T-helper 2 cell treated with Interferon-gamma antibody and Interleukin-4, amounts not matched to agents 5 μg/mL and 100 μg/mL, for 36 hours (primary cell): ENCODE measurements at regions not wholly inside any gene's neighbourhood (a gene's known extent, or its start where the extent isn't known, plus 50 kb on each side); places are given as distances from the start of the nearest gene placed in this dataset.

Source experiments
- DNase-seq: peaks from one replicate; pipeline ENCODE4 v3.0.0; 2021; ENCODE audit warnings: low spot score
- H3K27ac Mint-ChIP-seq: one replicate; pipeline ENCODE4 v1.8.0; 2021; ENCODE audit warnings: mild to moderate bottlenecking, mixed read lengths
- H3K27me3 Mint-ChIP-seq: one replicate; pipeline ENCODE4 v1.8.0; 2021; ENCODE audit warnings: low read depth, mixed read lengths
- H3K36me3 Mint-ChIP-seq: one replicate; pipeline ENCODE4 v1.8.0; 2021; ENCODE audit warnings: low read depth, mixed read lengths
- H3K4me1 Mint-ChIP-seq: one replicate; pipeline ENCODE4 v1.8.0; 2021; ENCODE audit warnings: low read depth, mixed read lengths
- H3K4me3 Mint-ChIP-seq: one replicate; pipeline ENCODE4 v1.8.0; 2022; ENCODE audit warnings: mild to moderate bottlenecking, moderate library complexity, mixed read lengths
- H3K9me3 Mint-ChIP-seq: one replicate; pipeline ENCODE4 v1.8.0; 2021; ENCODE audit warnings: mixed read lengths

DNA sequence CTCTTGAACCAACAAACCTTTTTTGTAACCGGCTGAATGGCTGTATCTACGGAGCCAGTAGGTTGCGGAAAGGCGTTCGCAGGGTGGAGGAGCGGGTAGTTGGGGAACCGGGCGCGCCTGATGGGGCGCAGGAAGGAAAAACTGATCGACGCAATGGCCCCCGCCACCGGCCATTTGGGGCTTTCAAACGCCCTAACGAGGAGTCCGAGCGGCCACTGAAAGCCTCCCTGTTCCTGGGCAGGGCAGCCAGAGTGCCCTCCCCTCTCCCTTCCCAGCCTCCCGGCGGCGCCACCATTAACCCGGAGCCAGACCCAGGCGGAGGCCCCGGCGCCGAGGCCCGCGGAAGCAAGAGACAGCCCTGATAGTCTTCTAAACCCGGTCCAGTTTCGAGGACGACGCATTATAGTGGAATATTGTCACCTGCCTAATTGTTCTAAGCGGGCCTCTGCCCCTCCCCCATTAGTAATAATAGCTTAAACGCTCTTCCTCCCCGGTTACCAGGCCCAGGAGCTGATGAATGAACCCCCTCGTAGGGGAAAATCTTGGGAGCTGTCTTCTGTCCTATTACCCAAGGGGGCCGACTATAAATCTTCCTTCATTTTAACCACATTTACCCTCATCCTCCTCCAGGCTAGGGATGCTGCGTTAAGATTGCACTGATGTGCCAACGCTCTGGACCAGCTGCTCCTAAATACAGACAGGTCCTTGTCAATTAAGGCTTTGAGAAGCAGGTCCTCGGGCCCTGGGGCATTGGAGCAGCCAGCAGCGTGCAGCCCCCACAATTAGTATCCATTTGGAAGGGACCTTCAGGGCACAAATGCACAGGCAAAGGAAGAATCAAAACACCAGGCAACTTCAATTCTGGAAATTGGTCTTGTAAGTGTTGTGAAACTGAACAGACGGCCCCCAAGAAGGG lies 61.6 kb upstream of the TMEM33 start:
- no peaks in the 10 kb centered on the region for H3K9me3 Mint-ChIP-seq
- H3K4me3 Mint-ChIP-seq = no peak overlapping the region
- peaks cover 93% of the 10 kb centered on the region for H3K27me3 Mint-ChIP-seq
- no peak overlapping the region for H3K27ac Mint-ChIP-seq
- DNase-seq = no peak
- peaks cover 2% of the 10 kb centered on the region for H3K36me3 Mint-ChIP-seq
- peaks cover 2% of the 10 kb centered on the region for H3K4me1 Mint-ChIP-seq

- no peak overlapping the region for H3K4me3 Mint-ChIP-seq
These were observed 65.2 kb upstream of the TMEM33 start for GRCh38 chr4:41870035-41870434.

GRCh38 chr4:41866799-41867677 lies 68.2 kb upstream of the TMEM33 start:
- H3K27ac Mint-ChIP-seq = no peak overlapping the region

More at GRCh38 chr4:41870035-41870434, 65.2 kb upstream of the TMEM33 start:
- H3K27me3 Mint-ChIP-seq = peaks cover 89% of the 10 kb centered on the region
- H3K4me1 Mint-ChIP-seq = peaks cover 2% of the 10 kb centered on the region
- DNase-seq = no peak
- peaks cover 2% of the 10 kb centered on the region for H3K36me3 Mint-ChIP-seq
- no peak overlapping the region for H3K27ac Mint-ChIP-seq
- no peaks in the 10 kb centered on the region for H3K9me3 Mint-ChIP-seq

DNA sequence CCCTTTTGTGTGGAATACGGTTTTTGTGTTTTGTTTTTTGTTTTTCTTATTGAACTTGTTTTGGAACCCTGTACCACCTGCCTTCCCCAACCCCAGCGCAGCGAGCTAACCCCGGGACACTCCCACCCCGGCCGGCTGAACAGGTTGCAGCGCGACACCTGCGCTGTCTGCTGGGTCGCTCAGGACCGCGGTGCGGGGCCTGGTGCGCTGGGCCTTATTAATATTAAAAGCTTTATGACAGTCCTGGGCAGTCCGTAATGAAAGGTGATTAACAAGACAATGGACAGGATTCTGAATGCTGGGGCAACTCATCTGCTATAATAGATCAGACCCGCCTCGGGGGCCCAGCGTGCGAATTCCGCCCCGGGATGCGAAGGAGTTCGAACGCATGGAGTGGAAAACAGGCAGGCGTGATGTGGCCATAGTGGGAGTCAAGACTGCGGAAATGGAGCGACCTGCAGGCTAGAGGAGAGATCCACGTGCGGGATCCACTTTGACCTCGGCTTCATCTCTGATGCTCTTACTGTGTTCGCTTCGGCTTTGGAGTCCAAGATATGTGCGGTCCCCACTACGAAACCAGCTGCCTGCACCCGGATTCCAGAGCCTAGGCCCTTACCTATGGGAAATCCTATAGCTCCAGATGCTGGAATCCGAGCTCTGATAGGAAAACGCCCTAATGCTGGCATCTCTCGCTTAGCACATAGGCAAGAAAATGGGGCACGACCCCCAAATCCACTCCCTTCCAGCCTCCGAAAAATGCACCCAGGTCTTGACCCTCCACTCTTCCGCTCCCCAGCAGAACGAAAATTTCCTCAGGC lies 69.0 kb upstream of the TMEM33 start:
- H3K4me3 Mint-ChIP-seq = no peak overlapping the region
- no peak overlapping the region for H3K27ac Mint-ChIP-seq

More at GRCh38 chr4:41866799-41867677, 68.2 kb upstream of the TMEM33 start:
- DNase-seq = no peak
- Mint-ChIP-seq H3K36me3 (peaks cover 2% of the 10 kb centered on the region), H3K4me3 (no peak overlapping the region), H3K27me3 (peaks cover 84% of the 10 kb centered on the region), H3K9me3 (no peaks in the 10 kb centered on the region), H3K4me1 (peaks cover 5% of the 10 kb centered on the region)

DNA sequence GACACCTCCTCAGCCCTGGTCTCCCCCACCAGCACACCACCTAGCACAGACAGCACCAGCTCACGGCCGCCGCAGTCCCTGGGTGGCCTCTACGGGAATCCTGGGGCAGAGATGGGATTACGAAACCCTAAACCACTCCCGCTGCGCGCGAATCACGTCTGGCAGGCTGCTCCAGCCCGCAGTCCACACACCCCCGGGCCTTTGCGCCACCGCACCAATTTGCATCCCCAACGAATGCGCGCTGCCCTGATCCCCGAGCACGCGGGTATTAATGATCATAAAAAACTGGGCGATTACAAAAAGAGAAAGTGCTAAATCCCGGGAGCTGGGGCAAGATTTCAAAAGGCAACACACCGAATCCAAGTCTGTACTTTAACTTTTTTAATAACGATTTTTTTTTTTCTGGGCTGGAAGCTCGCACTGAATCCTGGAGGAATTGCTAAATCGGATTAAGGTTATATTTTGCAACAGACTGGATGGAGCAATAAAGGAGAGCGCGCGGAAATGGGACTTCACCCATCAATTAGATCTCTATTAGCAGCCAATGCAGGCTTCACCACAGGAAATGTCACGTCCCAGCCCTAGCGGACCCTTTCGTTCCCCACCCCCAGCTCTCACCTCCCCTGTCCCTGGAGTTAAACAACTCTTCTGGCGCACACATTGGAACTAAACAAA lies 69.8 kb upstream of the TMEM33 start:
- Mint-ChIP-seq H3K36me3 (peaks cover 2% of the 10 kb centered on the region), H3K9me3 (no peaks in the 10 kb centered on the region), H3K27me3 (peaks cover 74% of the 10 kb centered on the region), H3K27ac (no peak overlapping the region), H3K4me3 (no peak overlapping the region), H3K4me1 (peaks cover 5% of the 10 kb centered on the region)
- DNase-seq = no peak

More for the DNA sequence above, 69.0 kb upstream of the TMEM33 start:
- peaks cover 2% of the 10 kb centered on the region for H3K36me3 Mint-ChIP-seq
- peaks cover 81% of the 10 kb centered on the region for H3K27me3 Mint-ChIP-seq
- peaks cover 5% of the 10 kb centered on the region for H3K4me1 Mint-ChIP-seq
- DNase-seq = no peak
- H3K9me3 Mint-ChIP-seq = no peaks in the 10 kb centered on the region

DNA sequence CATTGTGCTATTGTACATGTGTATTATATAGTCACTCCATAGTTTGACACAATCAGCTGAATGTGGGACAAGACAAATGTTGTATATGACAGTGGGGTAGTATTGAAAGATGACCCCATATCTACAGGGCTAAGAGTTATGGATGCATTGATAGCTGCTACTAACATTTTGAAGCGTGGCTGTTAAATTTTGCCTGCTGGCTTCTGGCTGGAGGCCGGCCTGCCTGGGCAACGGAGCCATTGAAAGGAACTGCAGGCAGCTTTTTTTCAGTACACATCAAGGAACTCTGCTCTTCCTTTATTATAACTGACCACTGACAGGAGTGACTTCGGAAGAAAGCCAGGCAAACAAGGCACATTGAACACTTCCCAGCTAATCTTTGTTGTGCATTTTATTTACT lies 76.1 kb upstream of the TMEM33 start:
- Mint-ChIP-seq H3K27me3 (peaks cover 52% of the 10 kb centered on the region), H3K27ac (no peak overlapping the region), H3K4me3 (no peak overlapping the region), H3K9me3 (no peaks in the 10 kb centered on the region), H3K4me1 (peaks cover 5% of the 10 kb centered on the region), H3K36me3 (no peaks in the 10 kb centered on the region)
- no peak for DNase-seq

GRCh38 chr4:41857226-41857641 lies 78.0 kb upstream of the TMEM33 start:
- Mint-ChIP-seq H3K36me3 (no peaks in the 10 kb centered on the region), H3K4me3 (no peak overlapping the region), H3K4me1 (no peaks in the 10 kb centered on the region), H3K27me3 (peaks cover 40% of the 10 kb centered on the region), H3K9me3 (no peaks in the 10 kb centered on the region), H3K27ac (no peak overlapping the region)
- DNase-seq = no peak

DNA sequence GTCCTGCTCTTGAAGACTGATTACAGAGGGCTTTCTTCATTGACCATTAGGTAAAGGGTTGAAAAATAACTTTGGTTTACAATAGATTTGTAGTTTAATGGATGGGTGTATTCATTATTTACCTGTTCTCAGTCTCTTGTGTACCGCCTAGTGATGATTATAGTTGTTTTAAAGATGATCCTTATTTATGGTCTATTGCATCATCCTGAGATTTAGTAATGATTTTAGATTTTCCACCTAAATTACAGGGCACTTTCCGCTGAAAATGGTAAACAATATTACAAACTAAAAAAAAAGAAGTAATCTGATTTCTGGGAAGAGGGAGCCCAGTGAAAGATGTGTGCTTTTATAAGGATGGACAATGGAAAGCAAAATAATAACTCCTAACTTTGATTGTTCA lies 78.4 kb upstream of the TMEM33 start:
- H3K9me3 Mint-ChIP-seq = no peaks in the 10 kb centered on the region
- no peak overlapping the region for H3K27ac Mint-ChIP-seq
- H3K4me1 Mint-ChIP-seq = no peaks in the 10 kb centered on the region
- H3K36me3 Mint-ChIP-seq = no peaks in the 10 kb centered on the region
- DNase-seq = no peak
- no peak overlapping the region for H3K4me3 Mint-ChIP-seq
- H3K27me3 Mint-ChIP-seq = peaks cover 37% of the 10 kb centered on the region

DNA sequence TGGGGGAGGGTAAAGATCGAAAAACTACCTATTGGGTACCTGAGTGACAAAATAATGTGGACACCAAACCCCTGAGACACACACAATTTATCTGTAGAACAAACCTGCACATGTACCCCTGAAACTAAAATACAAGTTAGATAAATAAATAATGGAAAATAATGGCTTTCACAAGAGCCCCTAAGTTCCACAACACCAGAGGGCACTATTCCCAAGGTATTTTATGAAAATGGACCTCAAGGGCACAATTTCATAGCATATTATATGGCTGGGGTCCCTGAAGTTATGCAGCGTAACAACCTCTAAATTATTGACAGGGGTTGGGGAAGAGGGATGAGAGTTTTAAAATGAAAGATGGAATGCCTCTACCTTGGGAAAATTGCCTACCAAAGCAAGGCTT lies 81.3 kb upstream of the TMEM33 start:
- Mint-ChIP-seq H3K4me3 (no peak overlapping the region), H3K36me3 (no peaks in the 10 kb centered on the region), H3K4me1 (no peaks in the 10 kb centered on the region), H3K27me3 (peaks cover 22% of the 10 kb centered on the region), H3K9me3 (no peaks in the 10 kb centered on the region), H3K27ac (no peak overlapping the region)
- no peak for DNase-seq

GRCh38 chr4:41852229-41852628 lies 83.0 kb upstream of the TMEM33 start:
- no peak for DNase-seq
- Mint-ChIP-seq H3K27ac (no peak overlapping the region), H3K9me3 (no peaks in the 10 kb centered on the region), H3K36me3 (no peaks in the 10 kb centered on the region), H3K27me3 (peaks cover 7% of the 10 kb centered on the region), H3K4me1 (no peaks in the 10 kb centered on the region), H3K4me3 (no peak overlapping the region)

DNA sequence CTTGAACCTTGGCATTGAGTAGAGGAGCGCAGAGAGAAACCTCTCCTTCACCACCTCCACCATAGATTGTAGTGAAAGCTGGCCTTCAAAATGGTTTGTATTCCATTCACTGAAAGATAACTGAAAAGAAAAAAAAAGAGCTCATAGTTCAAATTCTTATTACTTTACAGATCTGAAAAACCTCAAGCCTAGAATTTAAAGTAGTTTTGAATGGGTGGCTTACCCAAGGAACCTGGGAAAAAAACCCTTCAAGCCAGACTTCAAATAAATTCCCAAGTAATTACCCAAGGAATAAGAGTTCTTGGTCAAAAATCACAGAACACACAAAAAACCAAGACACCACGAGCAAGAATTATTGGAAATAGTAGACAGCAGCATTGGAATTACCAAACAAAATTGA lies 83.6 kb upstream of the TMEM33 start:
- DNase-seq = no peak
- Mint-ChIP-seq H3K4me3 (no peak overlapping the region), H3K36me3 (no peaks in the 10 kb centered on the region), H3K27ac (no peak overlapping the region), H3K27me3 (peaks cover 3% of the 10 kb centered on the region), H3K4me1 (no peaks in the 10 kb centered on the region), H3K9me3 (no peaks in the 10 kb centered on the region)

DNA sequence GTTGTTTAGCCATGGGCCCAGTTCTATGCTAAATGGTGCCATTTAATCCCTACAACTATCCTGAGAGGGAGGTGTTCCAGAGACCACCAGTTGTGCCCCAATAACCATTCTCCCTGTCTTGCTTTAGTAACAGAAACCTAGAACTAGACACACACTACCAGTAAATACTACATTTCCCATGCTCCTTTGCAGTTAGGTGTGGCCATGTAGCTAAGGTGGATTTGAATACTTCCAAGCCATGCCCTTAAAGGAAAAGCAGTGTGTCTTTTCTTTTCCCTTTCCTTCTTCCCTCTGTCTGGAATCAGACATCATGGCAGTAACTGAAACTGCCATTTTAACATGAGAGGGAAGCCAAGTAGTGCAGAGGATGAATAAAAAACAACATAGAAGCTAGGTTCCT lies 90.9 kb upstream of the TMEM33 start:
- no peak overlapping the region for H3K27ac Mint-ChIP-seq
- H3K4me1 Mint-ChIP-seq = peaks cover 6% of the 10 kb centered on the region
- peaks cover 5% of the 10 kb centered on the region for H3K9me3 Mint-ChIP-seq

More for the DNA sequence above, 90.9 kb upstream of the TMEM33 start:
- H3K4me3 Mint-ChIP-seq = no peak overlapping the region
- no peaks in the 10 kb centered on the region for H3K36me3 Mint-ChIP-seq
- DNase-seq = no peak
- no peaks in the 10 kb centered on the region for H3K27me3 Mint-ChIP-seq
